A673 (cell line): ENCODE measurements at regions not wholly inside any gene's neighbourhood (a gene's known extent, or its start where the extent isn't known, plus 50 kb on each side); places are given as distances from the start of the nearest gene placed in this dataset.

Source experiments
- CTCF ChIP-seq: fragments of 300-800, 200-600 bp; sonication (generic); conservative IDR thresholded peaks from 2 replicates; pipeline ENCODE4 v1.5.1; 2017; ENCODE audit warnings: low read depth, mild to moderate bottlenecking, antibody characterized with exemption, low read length, moderate library complexity, mixed read lengths
- EZH2 ChIP-seq: fragments of 200-600 bp; sonication (generic); IDR thresholded peaks from 2 replicates; pipeline ENCODE4 v1.6.1; 2017; ENCODE audit warnings: borderline replicate concordance, low read depth, mild to moderate bottlenecking, mixed read lengths, antibody characterized with exemption, low read length; ENCODE audit not compliant: poor library complexity, severe bottlenecking

DNA sequence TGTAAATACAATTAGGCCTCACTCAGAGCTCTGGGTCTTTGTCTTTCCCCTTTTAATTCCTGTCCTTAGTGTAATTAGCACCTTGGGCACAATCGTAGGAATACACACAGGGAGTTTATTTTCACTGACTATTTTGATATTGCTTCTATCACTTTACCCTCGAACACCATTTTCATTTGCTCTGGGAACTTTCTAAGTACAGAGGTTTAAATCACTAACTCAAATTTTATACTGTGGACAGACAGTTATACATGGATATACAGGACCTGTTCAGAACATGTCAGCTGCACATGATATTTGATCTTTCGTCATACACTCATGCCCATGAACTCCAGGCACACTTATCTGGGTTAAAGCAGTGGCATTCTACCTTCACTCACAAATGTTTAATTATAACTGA is 217.8 kb upstream of the TMEM161B start:
- no peak for TF ChIP-seq EZH2
- TF ChIP-seq CTCF, result no peak
